Hematopoietic multipotent progenitor cell treated with erythropoietin and hydrocortisone succinate and interleukin-3 and kit ligand, for 8 days (in vitro differentiated cells): ENCODE measurements at regions not wholly inside any gene's neighbourhood (a gene's known extent, or its start where the extent isn't known, plus 50 kb on each side); places are given as distances from the start of the nearest gene placed in this dataset.
"Not testable (repeated sequence)": the region's sequence is repeated elsewhere in the genome, so short reads cannot be mapped to it uniquely, and the experiment has no call there.

Source experiments
- DNase-seq: peaks from one replicate; pipeline ENCODE4 v3.0.0-alpha.2; 2015

DNA sequence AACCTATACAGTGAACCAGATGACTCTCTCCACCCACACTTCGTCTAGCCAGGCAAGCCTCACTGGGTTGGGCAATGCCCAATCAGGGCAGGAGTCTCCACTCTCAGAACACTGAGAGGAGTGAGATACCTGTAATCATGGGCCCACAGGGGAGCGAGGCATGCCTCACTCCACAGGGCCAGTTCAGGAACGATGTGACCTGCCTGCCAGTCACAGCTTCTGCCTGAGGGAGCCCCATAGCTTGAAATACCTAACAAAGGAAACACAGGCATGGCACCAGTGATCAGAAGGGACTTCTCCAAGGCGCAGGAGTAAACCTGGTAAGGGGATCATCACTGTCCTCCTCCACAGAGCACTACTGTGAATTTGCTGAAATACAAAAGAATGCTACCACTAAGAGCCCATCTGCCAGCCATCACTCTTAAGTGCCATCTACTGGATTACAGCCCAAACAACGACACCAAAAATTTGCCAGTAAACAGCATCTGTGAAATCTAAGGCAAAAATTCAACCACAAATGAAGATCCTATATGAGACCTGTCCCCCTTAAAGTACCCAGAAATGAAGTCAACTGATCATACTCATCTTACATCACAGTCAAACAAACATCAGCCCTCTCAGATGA lies 689.9 kb upstream of the SEMA6D start:
- no peak for DNase-seq

DNA sequence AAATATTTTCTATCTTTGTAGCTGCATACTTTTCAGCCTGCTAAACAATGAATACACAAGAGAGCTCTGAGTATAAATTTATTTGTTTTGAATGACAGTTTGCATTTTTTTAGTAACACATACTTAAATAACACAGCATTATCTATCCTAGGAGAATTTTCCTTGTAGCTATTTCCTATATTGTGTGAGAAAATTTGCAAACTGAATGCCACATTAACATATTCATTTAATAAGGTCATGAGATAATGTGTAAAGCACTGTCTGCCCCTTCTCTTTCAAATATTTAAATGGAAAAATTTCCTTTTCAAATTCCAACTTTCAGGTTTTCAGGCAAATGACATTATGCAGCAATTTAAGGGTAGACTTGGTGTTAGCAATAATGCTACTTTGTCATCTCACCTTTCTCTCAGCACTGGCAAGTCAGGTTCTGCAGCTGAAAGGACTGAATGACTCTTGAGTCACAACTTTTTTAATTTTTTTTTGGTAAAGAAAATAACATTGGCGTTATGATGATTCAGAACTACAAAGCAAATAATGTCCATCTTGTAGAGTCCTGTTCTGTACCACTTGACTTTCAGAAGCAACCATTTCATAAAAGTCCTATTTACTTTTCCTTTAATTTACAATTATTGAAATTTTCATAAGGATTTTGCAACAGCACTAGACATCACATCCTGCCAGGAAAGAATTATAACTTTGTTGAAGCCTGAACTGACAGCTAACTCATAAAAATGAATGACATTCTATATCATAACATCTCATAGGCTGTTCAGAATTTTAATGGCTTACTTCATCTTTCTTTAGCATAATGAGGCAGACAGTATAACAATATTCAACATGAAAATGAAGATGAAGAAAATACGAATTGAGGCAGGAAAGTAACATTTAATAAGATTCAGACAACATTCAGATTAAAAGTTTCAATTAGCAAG lies 681.6 kb upstream of the SEMA6D start:
- DNase-seq: no peak

DNA sequence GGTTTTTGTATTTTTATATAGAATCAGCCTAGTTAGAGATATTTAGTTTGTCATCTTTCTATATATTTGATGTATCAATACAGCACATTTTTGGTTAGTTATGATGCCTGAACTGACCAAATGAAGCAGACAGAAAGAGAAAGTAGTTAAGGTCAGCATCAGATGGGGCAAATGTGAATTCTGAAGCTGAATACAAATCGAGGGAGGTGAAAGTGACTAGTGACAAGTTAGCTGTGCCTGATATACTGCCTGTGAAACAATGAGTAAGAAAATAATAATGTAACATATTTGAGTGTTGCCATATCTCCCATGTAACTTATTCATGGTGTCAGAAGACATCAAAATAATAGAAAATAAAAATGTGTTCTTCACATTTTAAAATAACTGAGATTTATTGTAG lies 680.3 kb upstream of the SEMA6D start:
- DNase-seq: no peak

DNA sequence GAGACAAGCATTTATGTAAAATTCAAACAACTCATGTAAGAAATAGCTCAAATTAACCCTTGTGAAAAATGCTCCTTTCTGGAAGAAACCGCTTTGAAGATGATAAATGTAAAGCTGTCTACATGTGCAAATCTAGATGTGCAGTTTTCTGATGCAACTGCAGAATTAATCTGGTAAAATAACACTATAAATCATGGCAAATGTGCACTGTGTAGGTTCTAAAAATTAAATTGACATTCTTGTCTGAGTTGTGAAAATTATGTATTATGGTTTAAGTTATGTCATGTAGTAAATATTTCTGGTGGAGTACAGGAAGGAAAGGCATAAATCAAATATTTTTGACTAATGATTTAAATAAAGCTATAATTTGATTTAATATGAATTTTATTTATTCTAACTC lies 678.1 kb upstream of the SEMA6D start:
- no peak for DNase-seq

DNA sequence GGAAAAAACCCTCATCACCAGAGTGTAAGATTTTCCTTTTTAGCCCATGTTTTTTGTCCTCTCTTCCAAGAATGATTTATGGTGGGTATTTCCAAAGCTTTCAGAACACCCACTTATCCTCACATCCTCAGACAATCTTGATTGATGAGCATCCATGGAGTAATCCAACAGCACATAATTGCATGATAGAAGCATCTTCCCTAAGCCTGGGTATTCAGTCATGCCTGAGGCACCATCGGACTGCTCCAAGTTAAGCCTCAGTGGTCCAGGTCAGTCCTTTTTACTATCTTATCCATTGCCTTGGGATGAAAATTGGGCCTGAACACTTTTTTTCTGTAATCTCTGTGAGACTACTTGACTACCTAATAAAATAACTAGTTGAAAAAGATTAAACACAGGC lies 676.0 kb upstream of the SEMA6D start:
- no peak for DNase-seq

DNA sequence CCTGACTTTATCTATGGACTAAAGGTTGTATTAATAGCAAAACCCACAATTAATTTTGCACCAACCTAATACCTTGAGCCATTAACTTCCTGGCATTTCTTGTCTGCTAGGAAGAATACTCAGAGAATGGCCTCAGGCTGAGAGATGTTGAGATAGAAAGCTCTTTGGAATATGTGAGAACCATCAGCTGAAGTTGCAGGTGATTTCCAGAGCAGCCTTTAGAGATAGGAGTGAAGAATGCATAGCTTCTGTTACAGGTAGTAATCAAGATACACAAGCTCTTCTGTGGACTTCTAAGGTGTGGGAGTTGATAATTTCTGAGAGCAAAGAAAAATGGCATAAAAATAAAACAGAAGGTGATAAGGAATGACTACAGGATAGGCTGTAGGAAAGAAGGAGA lies 669.3 kb upstream of the SEMA6D start:
- not testable (repeated sequence) for DNase-seq

DNA sequence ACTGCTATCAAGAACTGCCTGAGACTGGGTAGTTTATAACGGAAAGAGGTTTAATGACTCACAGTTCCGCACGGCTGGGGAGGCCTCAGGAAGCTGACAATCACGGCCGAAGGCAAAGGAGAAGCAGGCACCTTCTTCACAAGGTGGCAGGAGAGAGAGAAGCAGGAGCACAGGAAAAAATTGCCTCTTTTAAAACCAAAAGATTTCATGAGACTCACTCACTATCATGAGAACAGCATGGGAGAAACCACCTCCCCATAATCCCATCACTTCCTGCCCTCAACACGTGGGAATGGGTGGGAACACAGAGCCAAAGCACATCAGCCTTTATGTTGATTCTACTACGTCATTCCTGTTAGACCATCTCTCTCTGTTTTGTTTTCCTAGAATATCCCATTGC lies 650.9 kb upstream of the SEMA6D start:
- DNase-seq: no peak

DNA sequence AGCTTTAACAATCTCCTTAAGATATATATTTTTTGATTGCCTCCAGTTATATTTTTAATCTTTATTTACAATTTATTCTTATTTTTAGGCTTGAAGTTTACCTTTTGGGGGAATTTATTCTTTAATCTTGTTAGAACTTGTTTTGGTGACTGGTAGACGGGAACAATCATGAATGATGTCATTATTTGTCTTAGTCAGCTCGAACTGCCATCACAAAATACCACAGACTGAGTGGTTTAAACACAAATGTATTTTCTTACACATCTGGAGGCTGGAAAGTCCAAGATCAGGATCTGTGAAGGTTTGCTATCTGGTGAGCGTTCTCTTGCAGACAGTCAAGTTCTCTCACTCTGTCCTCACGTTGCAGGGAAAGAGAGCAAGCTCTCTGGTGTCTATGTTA lies 639.5 kb upstream of the SEMA6D start:
- DNase-seq: not testable (repeated sequence)

DNA sequence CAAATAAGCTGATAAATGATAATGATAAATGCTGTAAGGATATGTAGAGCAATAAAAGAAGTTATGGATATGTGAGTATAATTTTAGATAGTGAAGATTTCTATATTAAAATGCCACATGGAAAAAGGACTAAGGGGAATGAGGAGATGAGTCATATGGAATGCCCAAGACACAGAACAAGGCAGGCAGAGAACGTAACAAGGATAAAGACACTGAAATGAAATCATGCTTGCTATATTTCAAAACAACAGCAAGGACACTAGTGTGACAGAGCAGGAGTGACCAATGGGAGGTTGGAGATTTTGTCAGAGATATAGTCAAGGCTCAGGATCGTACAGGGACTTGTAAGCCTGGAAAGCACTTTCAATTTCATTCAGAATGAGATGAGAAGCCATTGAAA lies 621.5 kb upstream of the SEMA6D start:
- DNase-seq: no peak

DNA sequence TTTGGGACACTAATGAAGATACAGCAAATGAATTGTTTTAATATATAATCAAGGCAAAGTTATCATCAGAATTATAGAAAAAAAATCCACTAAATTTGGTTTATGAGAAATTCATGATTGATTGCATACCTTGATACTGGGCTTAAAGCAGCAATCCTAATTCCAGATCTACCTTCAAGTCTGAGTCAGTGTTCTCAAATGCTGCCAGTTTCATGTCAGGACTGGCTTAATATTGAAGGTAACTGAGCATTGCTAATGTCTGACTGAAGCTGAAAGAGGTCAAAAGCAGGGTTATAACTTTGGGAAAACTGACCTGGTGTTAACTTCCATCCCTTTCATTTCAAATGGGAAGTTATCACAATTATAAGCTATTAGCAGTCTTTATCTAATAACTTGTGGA lies 618.8 kb upstream of the SEMA6D start:
- DNase-seq: not testable (repeated sequence)

DNA sequence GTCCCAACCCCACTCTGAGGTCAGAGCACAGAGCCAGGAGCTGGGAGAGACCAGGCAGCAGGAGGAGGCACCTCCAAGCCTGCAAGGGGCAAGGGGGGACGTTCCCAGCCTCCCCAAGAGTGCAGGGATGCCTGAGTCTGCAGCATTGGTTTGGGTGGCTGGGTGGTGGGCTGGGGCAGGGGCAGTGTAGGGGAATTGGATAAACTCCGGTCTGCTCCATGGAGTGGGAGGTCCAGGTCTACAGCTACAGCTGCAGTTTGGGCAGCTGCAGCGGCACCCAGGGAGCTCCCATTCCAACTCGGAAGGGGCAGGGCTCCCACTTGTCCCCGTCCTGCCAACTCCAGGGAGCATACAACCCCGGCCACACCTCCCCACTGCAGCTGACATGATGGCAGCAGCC lies 617.5 kb upstream of the SEMA6D start:
- not testable (repeated sequence) for DNase-seq

DNA sequence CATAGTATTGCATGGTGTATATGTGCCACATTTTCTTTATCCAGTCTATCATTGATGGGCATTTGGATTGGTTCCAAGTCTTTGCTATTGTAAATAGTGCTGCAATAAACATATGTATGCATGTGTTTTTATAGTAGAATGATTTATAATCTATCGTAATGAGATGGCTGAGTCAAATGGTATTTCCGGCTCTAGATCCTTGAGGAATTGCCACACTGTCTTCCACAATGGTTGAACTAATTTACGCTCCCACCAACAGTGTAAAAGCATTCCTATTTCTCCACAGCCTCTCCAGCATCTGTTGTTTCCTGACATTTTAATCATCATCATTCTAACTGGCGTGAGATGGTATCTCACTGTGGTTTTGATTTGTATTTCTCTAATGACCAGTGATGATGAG lies 608.5 kb upstream of the SEMA6D start:
- DNase-seq: not testable (repeated sequence)

DNA sequence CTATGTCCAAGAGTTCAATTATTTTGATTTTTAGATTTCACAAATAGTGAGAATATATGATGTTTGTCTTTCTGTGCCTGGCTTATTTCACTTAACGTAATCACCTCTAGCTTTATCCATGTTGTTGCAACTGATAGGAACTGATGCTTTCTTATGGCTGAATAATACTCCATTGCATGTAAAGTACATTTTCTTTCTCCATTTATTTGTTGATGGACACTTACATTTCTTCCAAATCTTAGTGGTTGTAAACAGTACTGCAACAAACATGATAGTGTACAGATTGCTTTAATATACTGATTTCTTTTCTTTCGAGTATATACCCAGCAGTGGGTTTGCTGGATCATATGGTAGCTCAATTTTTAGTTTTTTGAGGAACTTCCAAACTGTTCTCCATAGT lies 600.6 kb upstream of the SEMA6D start:
- no peak for DNase-seq

DNA sequence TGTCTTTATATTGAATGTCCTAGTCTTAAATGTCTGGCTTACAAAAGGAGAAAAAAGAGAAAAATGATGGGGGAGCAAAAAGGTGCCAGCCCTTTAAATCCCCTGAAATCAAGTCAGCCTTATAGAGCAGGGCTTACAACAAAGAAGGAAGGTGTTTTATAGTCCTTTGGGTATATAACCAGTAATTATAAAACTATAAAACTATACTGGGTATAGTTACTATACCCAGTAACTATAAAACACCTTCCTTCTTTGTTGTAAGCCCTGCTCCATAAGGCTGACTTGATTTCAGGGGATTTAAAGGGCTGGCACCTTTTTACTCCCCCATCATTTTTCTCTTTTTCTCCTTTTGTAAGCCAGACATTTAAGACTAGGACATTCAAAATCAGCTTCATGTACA lies 598.0 kb upstream of the SEMA6D start:
- DNase-seq: no peak

DNA sequence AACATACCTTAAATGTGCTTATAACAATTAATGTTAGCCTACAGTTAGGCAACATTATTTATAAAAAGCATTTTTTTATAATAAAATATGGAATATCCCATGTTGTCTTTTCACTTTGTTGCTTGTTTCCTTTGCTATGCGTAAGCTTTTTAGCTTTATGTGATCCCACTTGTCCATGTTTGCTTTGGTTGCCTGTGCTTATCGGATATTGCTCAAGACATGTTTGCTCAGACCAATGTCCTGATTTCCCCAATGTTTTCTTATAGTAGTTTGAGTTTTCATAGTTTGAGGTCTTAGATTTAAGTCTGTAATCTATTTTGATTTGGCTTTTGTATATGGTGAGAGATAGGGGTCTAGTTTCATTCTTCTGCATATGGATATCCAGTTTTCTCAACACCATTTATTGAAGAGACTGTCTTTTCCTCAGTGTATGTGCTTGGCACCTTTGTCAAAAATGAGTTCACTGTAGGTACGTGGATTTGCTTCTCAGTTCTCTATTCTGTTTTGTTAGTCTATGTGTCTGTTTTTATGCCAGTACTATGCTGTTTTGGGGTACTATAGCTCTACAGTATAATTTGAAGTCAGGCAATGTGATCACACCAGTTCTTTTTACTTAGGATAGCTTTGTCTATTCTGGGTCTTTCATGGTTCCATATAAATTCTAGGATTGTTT lies 592.7 kb upstream of the SEMA6D start:
- DNase-seq: no peak

DNA sequence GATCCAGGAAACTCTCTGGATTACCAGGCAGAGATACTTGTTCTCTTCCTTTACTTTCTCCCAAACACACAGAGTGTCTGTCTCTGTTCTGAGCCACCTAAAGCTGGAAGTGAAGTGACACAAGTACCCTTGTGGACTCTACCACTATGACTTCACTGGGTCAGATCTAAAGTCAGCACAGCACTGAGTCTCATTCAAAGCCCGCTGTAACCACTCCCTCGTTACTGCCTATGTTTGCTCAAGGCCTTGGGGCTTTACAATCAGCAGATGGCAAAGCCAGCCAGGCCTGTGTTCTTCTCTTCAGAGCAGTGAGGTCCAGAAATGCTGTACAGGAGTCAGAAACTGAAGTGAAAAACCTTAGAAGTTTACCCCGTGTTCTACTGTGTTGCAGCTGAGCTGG lies 588.3 kb upstream of the SEMA6D start:
- DNase-seq: no peak

DNA sequence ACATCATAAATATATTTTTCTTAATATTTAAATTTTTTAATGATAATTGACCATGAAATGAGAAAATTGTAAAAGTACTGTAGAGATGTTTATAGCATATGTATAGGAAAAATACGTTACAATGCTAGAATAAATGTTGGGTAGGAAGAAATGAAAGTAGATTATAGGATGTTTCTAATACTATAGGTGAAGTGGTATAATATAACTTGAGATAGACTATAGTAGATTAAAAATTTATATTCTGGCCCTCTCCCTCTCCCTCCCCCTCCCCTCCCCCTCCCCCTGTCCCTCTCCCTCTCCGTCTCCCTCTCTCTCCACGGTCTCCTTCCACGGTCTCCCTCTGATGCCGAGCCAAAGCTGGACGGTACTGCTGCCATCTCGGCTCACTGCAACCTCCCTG lies 585.9 kb upstream of the SEMA6D start:
- not testable (repeated sequence) for DNase-seq

DNA sequence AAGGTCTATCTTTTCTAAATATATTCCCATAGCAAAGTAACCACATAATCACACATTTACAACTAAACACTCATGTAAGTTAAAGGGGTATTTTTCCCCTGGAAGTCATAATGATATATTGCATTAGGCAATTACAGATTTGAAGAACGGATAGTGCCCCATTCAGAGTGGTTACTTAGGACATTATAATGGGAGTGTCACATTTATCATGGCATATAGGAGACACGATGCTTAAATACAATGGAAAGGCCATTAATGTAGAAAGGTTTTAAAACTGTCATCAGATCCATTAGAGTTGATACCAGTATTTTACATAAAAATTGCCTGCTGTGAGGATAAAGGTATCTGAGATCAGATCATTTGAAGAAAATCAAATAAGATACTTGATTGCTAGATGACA lies 582.0 kb upstream of the SEMA6D start:
- no peak for DNase-seq

DNA sequence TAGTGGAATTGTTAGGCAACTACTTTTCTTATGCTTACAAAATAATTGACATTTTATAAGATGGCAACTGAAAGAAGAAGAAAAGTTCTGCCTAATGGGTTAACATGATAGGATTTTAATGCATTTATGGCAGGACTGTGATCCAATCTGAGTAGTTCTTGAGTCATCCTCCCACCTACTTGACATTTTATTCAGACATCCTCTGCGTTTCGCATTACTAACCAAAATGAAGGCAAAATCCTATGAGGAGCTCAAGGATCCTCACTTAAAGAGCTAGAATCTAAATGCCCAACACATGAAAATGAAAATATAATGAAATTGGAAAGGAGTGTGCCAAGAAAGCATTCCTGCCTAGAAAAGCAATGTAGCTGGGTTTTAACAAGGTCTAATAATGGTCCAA lies 581.1 kb upstream of the SEMA6D start:
- DNase-seq: no peak

DNA sequence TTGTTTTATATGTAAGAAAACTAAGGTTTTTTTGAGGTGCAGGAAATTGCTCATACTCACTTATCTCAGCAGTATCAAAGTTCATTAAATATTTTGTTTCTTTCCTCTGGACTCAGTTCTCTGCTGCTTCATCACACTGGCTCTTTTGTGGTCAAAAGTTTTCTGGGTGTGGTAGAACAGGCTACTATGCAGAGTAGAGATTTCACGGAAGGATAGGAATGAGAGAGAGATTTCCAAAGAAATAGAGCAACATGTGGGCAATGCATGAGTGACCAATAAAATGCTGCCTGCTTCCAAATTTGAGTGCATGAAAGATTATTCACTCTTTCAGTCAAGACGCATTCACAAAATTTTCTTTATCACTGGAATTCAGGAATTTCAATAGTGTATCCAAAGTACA lies 577.3 kb upstream of the SEMA6D start:
- DNase-seq: no peak

DNA sequence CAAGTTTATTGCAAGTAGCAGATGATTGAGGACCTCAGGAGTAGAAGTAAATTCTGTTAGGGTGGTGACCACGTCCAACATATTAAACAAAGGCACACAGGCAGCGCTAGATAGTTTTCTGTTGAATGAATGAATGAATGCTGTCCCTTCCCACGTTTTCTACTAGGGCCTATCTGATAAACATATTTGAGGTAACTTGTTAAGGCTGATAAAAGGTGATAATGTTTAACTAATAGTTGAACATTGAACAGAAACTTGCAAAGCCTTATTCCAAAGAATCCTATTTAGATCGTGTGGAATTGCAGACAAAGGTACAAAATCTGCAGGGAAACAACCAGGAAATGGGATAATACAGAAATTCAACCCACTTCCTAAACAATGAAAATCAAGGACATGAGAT lies 559.5 kb upstream of the SEMA6D start:
- DNase-seq: no peak

DNA sequence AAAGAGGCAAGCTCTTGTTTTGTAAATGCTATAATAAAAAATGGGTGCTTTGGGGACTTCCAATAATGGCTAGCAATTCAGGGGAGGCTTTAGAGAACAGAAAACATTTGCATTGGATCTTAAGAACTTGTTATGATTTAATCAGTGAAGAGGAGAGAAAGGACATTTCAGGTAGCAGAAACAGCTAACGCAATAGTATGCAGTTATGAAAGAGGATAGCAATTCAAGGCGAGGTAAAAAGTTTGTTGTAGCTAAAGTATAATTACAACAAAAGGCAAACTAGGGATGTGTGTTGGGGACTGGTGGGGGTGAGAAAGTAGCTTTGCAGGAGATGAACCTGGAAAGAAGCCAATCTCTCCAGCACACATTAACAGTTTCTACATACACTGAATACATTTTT lies 558.7 kb upstream of the SEMA6D start:
- no peak for DNase-seq

DNA sequence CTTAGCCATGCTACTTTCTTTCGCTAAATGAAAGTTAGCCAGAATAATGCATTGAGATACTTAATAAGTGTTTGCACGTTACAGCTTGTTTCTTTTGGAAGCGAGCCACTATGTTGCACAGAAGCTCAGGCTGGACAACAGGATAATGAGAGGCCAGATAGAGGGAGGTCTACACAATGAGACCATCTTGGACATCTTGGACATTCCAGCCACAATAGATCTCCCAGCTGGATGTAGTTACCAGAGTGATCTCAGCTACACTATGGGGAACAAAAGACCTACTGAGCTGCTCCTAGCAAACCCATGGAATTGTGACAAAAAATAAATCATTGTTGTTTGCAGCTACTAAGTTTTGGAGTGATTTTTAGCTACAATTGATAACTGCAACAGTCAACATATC lies 540.1 kb upstream of the SEMA6D start:
- no peak for DNase-seq

DNA sequence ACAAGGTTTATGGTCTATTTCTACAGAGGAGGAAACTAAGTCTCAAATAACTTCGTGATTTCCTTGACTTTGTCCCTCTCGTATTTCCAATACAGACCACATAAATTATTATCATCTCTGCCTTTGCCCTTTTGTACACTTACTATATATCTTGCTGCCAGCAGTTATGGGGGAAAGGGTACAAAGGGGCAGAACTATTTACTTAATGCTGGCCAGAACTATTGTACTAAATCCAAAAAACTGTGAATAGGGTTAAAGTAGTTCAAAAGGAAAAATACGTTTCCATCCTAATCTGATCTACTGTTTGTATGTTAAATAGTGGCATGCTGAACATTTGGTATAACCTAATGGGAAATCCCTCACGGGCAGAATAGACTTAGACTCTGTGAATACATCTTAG lies 537.3 kb upstream of the SEMA6D start:
- DNase-seq: no peak
